HG02759 (cell line): ENCODE measurements at regions not wholly inside any gene's neighbourhood (a gene's known extent, or its start where the extent isn't known, plus 50 kb on each side); places are given as distances from the start of the nearest gene placed in this dataset.
"Not testable (repeated sequence)": the region's sequence is repeated elsewhere in the genome, so short reads cannot be mapped to it uniquely, and the experiment has no call there.

Experiments used
- ATAC-seq: cut with Tn5 transposase; IDR thresholded peaks from one replicate; pipeline ENCODE4 v1.9.1; 2021; ENCODE audit warnings: mild to moderate bottlenecking, moderate library complexity; ENCODE audit not compliant: unreplicated experiment

DNA sequence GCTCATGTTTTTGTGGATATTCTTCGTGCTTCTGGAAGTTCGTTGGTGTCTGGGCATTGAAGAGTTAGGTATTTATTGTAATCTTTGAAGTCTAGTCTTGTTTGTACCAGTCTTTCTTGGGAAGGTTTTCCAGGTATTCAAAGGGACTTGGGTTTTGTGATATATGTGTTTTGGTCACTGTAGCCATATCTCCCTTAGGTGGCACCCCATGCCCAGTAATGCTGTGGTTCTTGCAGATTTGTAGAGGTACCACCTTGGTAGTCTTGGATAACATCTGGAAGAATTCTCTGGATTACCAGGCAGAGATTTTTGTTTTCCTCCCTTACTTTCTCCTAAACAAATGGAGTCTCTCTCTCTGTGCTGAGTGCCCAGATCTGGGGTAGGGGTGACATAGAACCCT, 184.1 kb downstream of the TEX13C start:
- no peak for ATAC-seq

DNA sequence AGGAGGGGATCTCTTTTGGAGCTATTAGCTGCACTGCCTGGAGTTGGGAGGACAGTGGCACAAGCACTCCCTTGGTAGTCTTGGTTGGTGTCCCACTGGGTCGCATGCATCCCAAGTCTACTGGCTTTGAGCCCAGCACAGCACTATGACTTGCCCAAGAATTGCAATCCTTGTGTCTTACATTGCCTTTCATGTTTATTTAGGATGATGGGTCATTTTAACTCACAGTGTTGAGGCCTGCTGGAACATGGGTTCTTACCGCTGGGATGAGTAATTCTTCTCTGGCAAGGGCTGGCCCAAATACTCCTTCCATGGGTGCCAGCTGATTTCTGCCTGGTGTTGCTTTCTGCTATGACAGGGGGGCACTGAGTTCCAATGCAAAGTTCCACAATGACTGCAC, 185.5 kb downstream of the TEX13C start:
- ATAC-seq: no peak

DNA sequence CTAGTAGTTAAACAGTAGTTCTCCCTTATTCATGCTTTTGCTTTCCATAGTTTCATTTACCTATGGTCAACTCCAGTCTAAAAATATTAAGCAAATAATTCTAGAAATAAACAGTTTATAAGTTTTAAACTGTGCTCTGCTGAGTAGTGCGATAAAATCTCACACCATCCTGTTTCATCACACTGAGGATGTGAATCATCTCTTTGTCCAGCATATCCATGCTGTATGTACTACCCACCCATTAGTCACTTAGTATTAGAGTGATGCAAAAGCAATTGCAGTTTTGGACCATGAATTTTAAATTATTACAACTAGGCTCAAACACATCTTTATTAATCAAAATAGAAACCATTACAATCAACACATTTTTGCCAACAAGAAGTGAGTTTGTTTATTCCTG, 187.4 kb downstream of the TEX13C start:
- no peak for ATAC-seq

DNA sequence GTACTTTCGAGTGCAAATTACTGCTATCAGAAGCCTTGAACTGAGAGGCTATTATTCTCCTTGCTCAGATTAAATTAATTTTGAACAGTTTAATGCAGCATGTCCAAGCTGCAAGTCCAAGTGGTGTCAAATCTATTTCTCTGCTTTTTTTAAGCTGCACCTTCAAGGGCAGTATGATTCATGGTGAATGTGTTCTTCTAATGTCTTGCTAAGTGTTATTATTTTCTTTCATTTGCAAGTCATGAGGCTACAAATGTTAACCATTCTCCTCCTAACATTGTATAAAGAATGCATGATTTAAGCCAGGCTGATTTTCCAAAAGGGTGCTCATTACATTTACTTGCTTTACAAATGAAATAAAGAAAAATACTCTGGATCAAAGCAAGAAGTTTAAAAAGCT, 200.4 kb downstream of the TEX13C start:
- ATAC-seq: no peak

DNA sequence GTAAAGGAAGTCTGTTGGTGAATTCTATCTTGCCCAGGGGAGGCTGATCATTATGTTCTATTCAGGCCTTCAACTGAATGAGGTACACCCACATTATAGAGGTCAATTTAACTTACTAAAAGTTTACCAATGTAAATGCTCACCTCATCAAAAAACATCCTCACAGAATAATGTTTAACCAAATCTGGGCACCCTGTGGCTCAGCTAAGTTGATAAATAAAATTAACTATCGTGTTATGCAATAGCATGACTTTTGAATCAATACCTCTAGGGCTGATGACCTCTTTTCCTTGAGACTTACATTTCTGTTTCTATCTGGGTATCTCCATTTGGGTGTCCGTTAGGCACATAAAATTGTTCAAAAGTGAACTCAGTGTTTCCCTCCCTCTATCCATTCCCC, 203.1 kb downstream of the TEX13C start:
- no peak for ATAC-seq

DNA sequence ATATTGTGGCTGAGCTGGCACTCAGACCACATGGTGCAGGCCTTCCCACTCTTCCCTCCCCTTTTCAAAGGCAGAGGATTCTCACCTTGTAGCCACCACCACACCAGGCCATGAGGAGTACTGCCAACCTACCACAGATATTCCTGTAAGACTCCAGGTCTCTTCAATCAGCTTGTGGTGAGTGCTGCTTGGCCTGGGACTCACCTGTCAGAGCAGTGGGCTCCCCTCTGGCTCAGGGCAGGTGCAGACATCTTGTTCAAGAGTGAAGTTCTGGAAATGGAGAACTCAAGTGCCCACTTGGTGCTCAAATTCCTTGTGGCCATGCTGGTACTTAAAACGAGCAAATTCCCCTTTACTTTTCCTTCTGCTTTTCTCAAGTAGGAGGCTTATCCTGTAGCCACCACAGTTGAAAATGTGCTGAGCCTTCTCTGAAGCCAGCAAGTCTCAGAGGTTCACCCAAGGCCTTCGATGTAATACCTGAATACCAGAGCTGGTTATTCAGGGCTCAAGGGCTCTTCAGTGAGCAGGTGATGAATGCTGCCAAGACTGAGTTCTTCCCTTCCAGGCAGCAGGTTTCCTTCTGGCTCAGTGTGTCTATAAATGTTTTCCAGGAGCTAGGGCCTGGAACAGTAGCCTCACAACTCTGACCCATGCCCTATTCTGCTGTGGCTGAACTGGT, 212.9 kb downstream of the TEX13C start:
- no peak for ATAC-seq

DNA sequence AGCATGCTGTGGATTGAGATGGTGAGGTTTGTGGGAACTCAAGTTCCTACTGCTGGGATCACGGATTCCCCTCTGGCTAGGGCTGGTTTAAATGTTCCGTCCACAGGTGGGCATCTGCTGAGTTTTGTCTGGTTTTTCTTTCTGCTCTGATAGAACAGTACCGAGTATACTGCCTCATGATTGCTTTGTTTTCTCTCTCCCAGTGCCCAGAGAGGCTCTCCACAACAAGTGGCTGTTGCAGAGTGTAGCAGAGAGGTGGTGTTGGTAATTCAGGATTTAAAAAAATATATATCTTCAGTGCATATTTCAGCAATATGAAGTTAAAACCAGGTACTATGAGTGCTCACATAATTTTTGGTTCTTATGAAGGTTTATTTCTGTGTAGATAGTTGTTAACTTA, 213.7 kb downstream of the TEX13C start:
- no peak for ATAC-seq

DNA sequence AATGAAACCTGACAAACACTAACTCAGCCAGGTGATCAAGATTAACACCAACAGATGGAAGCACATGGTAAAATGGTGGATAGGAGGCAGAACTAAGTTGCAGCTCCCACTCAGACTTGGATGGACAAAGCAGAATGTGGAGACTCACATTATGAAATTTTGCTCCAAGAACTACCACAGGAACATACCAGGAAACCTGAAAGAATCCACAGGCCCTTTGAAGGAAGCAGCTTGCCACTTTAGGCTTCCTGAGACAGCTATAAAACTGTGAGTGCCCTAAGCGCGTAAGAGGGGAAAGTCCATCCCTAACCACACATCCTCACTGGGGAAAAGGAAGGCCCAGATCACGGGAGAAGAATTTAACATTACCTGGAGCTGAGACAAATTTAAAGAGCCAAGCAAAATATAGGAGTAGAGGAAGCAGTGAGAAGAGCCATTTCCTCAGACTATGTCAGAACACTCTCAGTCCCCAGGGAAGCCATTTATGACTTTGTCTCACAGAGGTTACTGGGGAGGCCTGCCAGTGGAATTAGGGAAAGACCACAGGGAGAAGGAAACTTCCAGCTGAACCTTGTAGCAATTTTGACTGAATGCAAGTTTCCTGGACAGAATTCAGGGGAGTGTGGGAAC, 224.5 kb downstream of the TEX13C start:
- ATAC-seq: no peak

DNA sequence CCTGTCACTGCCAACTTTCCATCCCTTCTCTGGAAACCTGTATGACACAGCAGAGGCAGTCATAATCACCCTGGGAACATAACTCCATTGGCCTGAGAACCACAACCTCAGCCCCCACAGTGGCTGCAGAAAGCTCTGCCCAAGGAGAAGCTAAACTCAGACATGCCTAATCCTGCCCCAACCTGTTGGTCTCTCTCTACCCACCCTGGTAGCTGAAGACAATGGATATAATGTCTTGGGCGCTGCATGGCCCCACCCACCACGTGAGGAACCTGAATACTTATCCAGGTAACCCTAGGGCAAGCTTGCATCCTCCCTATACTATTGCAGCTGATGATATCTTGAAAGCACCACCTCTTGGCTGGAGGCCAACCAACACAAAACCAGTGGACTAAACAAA, 225.2 kb downstream of the TEX13C start:
- ATAC-seq: no peak

DNA sequence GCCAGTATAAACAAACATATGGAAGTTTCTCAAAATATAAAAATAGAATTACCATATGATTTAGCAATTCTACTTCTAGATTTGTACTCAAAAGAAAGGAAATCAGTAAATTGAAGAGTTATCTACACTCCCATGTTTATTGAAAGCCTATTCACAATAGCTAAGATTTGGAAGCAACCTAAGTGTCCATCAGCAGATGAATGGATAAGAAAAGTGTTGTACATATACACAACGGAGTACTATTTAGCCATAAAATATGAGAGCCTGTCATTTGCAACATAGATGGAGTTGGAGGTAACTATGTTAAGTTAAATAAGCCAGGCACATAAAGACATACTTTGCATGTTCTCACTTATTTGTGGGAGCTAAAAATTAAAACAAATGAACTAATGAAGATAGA, 257.8 kb downstream of the TEX13C start:
- no peak for ATAC-seq

DNA sequence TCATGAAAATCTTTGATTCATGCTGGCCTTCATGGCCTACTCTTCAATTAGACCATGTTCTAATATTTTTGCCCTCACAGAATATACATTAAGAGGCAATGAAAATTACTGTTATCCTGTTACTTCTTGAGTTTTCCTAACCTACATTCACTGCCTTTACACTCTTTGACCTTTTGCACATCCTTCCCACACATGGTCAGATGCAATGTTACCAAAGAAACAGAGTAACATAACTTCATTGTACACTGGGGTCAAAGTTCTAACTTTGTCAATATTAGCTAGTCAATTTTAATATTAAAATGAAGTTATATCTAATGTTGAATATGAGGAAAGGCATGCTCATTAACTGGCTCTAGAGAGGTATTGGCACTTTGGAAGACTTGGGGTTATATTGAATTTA, 284.8 kb downstream of the TEX13C start:
- no peak for ATAC-seq

DNA sequence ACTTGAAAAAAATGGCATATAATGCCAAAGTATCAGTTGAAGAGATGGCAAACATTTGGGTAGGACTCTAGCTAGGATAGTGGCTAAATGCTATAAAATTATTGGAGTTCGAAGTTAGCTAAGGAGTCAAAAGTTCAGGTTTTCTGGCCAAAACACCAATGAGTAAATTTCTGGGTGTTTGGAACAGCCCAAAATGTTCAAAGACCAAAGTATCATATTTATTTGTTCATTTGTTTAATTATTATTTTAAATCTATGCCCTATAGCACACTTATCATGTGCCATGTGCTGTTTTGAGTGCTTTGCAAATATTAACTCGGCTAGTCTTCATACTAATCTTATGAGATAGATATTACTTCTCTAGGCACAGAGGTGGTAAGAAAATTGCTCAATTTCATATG, 285.5 kb downstream of the TEX13C start:
- ATAC-seq: no peak

DNA sequence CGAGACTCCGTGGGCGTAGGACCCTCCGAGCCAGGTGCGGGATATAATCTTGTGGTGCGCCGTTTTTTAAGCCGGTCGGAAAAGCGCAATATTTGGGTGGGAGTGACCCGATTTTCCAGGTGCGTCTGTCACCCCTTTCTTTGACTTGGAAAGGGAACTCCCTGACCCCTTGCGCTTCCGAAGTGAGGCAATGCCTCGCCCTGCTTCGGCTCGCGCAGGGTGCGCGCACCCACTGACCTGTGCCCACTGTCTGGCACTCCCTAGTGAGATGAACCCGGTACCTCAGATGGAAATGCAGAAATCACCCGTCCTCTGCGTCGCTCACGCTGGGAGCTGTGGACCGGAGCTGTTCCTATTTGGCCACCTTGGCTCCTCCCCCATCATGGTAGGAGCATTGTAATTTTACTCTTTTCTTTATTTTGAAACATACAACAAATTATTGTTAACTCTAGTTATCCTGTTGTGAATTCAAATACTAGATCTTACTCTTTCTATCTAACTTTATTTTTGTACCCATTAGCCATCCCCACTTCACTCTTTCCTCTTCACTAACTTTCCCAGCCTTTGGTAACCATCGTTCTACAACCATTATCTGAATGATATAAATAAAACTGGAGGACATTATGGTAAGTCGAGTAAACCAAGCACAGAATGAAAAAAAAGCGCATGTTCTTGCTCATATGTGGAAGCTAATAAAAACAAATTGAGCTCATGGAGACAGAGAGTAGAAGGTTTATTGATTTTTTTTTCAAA, 295.1 kb downstream of the TEX13C start:
- not testable (repeated sequence) for ATAC-seq

DNA sequence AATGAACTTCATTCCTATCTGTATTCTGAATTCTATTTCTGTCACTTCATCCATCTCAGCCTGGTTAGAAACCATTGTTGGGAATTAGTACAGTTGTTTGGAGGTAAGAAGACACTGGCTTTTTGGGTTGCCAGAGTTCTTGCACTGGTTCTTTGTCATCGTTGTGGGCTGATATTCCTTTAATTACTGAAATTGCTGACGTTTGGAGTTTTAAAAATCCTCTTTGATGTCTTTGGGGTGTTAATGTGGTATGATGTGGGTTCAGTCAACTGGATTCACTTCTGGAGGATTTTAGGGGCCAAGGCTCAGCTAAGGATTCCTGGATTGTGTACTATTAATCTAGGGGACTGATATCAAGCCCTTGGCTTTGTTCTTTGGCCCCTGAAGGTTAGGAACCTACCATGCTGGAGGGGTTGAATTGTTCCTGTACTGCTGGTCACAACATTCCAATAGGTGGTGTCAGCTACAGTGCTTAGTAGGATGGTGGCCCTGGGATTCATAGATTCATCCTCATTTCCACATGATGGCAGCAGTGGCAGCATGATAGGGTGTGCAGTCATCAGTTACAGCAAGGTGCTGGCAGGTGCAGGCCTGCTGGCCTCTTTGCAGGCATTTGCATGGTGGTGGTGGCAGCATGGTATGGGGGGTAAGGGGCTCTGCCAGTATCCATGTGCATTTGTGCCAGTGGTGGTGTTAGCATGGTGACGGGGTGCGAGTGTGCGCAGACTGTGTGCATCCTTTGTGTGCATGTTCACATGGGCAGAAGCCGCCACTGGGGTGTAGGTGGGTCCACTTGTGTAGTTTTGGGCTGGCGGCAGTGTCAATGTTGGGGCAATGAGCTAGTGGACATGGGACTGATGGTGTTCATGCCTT, 301.3 kb downstream of the TEX13C start:
- ATAC-seq: no peak

DNA sequence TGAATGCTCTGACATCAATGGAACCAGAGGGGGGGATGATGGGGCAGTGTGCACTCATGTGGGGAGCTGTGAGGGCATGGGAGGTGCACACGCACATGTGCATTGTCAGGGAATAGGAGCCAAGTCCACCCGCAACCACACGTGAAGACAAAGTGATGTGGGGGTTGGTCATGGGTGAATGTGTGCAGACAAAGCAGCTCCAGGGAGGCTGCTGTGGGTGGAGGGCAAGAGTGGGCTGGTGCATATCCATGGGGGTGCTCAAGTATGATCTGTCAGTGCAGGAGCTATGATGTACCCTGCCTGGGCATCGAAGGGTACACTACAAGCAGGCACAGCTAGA, 301.9 kb downstream of the TEX13C start:
- ATAC-seq: no peak

DNA sequence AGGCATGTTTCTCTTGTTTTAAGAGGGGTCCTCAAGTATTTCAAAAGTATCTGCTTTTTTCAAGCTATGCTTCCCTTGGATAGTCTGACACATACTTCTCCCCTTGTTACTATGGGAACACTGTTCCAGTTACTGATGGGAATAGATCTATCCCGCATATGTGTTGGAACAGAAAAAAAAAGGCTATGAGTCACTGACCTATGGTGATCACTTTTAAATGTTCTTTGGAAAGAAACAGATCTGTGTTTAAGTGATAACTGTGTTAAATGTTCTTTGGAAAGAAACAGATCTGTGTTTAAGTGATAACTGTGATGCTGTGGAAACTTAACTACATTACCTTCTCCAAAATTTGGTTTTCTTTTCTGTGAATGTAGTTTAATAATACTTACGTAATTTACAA, 303.2 kb downstream of the TEX13C start:
- no peak for ATAC-seq

DNA sequence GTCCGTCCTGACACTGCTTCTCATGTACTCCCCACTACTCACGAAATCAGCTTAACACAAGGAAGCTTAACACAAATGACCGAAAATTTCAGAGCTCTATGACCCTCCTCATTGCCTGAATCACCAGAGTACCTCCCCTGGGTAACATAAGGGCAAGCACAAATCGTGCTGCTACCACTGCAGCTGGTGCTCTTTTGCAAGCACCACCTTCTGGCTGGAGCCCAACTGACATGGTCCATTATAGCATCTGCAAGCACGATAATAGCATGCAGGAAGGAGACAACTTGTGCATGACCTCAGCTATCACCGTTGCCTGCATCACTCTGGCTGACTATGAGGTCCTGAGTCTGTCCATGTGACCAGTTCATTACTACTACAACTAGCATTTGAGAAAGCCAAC, 308.0 kb downstream of the TEX13C start:
- ATAC-seq: no peak

DNA sequence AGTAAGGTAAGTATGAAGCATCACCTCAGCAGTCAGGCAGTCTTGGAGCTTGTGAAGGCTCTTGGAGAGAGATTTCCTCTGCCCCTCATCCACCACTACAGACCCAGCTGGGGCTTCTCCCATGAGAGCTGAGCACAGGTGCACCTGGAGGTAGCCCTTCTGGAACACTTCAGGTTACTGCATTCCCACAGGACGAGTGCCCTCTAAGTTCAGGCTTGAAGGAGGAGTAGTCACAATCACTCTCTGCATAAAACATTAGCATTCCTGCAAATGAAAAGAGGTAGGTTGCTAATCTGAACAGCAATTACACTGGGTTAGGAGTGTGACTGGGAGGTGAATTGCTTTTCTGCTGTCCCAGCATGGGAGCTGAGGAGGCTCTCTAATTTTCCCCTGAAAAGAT, 308.8 kb downstream of the TEX13C start:
- ATAC-seq: no peak

DNA sequence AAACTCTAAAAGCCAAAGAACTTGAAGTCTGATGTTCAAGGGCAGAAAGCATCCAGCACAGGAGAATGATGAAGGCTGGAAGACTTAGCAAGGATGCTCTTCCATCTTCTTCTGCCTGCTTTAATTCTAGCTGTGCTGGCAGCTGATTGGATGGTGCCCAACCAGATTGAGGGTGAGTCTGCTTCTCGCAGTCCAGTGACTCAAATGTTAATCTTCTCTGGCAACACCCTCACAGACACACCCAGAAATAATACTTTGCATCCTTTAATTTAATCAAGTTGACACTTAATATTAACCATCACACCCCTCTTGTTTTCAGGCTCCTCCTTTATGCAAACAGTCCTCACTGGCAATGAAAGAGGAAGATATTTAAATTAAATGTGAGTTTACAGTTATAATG, 321.7 kb downstream of the TEX13C start:
- ATAC-seq: no peak

DNA sequence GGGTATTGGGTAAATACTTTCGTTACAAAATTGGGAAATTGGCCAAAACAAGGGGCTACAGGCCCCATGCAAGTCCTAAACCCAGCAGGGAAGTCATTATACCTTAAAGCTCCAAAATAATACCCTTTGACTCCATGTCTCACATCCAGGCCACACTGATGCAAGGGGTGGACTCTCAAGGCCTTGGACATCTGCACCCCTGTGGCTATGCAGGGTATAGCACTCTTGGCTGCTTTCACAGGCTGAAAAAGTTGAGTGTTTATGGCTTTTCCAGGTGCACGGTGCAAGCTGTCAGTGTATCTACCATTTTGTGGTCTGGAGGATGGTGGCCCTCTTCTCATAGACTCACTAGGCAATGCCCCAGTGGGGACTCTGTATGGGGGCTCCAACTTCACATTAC, 326.5 kb downstream of the TEX13C start:
- no peak for ATAC-seq

DNA sequence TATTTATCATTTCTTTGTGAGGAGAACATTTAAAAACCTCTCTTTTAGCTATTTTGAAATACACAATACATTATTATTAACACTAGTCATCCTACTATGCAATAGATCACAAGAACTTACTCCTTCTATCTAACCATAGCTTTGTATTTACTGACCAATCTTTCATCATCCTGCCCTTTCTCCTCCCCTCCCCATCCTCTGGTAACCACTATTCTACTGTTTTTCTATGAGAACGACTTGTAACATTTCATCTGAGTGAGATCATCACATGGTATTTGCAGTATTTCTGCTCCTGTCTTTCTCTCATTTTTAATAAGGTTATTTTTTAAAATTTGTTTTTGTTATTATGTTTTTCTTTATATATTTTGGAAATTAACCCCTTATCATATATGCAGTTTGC, 331.8 kb downstream of the TEX13C start:
- ATAC-seq: no peak

DNA sequence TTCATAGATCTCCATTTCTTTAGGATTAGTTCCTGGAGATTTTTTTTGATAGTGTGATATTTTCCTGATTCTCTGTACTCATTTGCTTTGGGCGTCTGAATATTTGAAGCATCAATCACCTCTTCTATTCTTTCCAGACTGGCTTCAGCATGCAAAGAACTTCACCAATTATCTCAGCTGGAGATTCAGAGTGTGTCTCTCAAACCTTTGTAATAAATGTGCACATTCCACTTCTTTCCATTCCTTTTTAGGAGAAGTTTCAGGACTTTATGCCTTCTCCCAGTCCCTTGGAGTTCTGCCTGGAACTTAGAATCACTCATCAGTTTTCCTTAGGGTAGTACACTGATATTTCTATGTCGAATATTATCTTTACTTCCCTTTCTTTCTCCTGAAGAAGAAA, 334.8 kb downstream of the TEX13C start:
- ATAC-seq: no peak
